ENCODE measurements at regions not wholly inside any gene's neighbourhood (a gene's known extent, or its start where the extent isn't known, plus 50 kb on each side); places are given as distances from the start of the nearest gene placed in this dataset.
"Not testable (repeated sequence)": the region's sequence is repeated elsewhere in the genome, so short reads cannot be mapped to it uniquely, and the experiment has no call there.

DNA sequence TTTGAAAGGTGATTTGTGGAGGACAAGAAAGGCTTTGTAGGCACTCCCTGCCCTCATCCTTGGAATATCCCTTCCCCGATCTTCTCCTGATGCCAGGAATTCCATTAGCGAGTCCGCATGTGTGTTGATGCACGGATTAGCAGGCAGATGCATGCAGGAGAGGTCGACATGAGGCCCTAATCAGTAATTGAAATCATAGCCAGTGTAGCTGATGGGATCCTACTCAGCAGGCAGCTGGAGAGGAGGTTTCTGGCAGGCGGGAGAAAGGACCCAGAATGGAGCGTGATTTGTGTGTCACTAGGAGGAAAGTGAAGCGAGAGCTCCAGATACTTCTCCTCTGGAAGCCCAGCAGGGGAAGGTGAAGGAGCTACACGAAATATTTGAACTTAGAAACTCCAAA, 196.3 kb upstream of the CDH11 start:
- DNase-seq = no peak

- no peak for DNase-seq
Measured at GRCh38 chr16:65316808-65317207, 194.9 kb upstream of the CDH11 start.

GRCh38 chr16:65315081-65315780, 193.4 kb upstream of the CDH11 start:
- no peak for DNase-seq

DNA sequence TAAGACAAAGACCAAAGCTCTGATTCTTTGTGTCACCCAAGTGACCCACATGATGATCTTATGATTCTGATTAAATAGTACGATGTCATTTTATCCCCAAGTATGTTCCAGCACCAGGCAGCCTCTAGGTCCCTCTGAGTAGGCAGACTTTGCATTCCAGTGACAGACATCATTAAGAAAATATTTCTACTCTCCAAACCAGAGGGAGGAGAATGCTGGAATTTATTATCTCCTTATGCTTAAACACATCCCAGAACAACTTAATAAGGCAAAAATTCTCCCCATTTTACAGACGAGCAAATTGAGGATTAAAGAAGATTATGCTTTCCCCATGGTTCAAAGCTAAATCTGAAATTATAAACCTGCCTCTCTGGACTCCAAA, 192.8 kb upstream of the CDH11 start:
- no peak for DNase-seq

- no peak for DNase-seq
Measured at GRCh38 chr16:65313936-65314626, 192.2 kb upstream of the CDH11 start.

GRCh38 chr16:65312795-65313194, 190.9 kb upstream of the CDH11 start:
- DNase-seq = no peak

- no peak for DNase-seq
Measured at GRCh38 chr16:65312071-65312470, 190.2 kb upstream of the CDH11 start.

GRCh38 chr16:65310491-65310890, 188.6 kb upstream of the CDH11 start:
- not testable (repeated sequence) for DNase-seq

- DNase-seq = no peak
Measured at GRCh38 chr16:65309354-65309753, 187.5 kb upstream of the CDH11 start.

GRCh38 chr16:65308506-65308905, 186.6 kb upstream of the CDH11 start:
- DNase-seq = no peak

- DNase-seq = no peak
Measured at GRCh38 chr16:65307286-65307685, 185.4 kb upstream of the CDH11 start.

DNA sequence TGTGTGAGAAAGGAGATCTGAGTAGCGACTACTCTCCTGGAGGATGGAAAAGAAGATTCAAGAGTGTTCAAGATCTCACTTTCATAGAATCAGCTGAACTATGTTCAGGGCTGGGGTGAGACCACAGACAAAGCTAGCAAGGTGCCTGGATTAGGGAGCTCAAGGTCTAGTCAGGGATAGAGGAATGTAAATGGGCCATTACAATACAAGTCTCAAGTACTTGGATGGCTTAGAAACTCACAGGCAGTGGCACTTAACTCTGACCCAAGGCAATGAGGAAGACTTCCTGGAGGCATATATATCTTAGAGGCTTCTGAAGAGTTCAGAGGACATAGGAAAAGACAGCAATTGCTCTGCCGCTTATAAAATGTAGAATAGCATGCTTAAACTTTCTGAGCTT, 184.9 kb upstream of the CDH11 start:
- DNase-seq = no peak

GRCh38 chr16:65306300-65306699, 184.4 kb upstream of the CDH11 start:
- DNase-seq = no peak

DNA sequence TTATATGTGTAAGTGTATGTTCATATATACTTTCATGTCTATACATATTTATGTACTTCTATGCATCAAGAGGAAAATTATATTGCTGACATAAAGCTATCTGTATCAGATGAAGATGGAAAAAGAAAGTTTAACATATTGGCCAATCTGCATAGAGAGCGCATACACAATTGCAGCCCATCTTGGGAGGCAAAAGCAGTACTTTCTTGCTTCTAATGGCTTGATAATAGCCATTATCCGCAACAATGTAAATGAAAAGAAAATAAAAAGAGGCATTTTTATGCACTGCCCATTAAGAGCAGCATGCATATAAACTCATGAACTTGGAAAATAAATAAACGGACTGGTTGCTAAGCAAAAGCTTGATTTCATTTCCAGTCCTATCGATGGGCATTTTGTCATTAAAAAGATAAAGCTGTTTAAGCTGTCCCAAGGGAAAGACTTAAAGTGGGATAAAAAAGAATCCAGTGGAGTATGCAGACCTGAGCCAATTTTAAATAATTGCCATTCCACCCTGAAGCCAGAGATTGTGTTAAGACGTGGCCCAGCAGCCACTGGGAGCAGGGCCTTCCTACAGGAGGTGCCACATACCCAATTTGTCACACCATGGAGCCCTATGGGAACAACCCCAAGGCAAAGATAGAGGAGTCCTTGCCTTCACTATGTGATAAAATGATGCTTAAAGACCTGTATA, 183.6 kb upstream of the CDH11 start:
- DNase-seq = no peak

- DNase-seq = no peak
Measured at GRCh38 chr16:65301029-65301428, 179.2 kb upstream of the CDH11 start.

DNA sequence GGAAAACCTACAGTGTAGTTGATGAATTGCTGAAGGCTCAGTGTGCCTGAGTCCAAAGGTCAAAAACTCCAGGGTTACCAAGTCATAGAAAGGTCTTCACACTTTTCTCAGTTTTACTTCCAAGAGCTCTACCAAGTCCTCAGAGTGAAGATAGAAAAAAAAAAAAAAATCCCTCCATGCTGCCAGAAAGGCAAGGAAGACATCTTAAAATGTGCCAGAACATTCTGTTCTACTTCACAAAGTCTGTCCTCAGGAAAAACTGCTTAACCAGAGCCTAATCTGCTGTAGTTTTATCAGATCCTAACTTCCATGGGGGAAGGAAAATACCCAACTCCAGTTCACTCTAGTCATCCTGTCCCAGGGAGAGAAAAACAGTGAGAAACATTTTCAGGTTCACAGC, 175.6 kb upstream of the CDH11 start:
- DNase-seq = no peak

DNA sequence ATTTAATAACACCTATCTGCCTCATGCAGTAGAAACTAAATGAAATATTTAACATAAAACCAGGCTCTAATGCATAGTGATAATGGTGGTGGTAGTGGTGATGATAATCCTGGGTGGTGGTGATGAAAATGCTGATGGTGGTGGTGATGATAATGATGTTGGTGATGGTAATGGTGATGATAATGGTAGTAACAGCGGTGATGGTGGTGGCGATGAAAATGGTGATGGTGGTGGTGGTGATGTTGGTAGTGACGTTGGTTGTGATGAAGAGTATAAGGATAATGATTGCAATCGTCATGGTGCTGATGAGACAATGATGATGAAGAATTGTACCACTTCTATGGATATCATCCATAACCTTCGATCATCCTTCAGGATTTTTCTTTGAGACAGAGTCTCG, 173.7 kb upstream of the CDH11 start:
- no peak for DNase-seq

DNA sequence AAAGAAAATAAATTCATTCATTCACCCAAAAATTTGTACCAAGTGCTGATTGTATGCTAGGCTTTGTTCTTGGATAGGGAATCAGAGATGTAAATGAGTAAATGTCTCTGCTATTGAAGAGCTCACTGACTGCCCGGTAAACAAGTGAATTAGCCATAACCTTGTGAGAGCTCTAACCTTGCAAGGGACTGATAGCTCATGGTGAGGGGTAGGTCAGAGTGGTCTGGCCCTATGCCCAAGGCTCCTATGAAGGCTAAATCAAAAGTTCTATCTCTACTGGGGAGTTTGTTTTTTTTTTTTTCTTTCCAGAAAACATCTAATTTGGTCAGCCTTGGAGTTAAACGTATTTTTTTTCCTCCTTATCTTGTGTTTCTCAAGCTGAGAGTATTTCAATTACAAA, 172.8 kb upstream of the CDH11 start:
- DNase-seq = no peak

DNA sequence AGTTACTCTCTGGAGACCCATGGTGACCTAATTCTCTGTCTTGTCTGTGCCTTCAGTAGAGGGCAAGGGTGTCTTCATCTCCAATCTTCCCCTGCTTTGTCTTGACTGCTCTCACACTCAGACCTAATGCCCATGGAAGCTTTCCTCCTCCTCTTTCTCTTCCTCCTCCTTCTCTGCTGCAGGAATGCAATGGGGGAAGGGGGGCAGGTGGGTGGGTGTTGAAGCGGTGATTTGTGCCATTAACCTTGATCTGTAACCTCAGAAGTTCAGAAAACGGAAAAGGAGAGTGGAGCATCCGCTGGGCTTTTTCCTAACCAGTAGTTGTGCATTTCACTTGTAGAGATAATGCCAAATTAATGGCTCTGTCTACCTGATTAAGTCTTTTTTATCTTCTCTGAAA, 172.3 kb upstream of the CDH11 start:
- no peak for DNase-seq

GRCh38 chr16:65289022-65289421, 167.2 kb upstream of the CDH11 start:
- no peak for DNase-seq

GRCh38 chr16:65287307-65287706, 165.4 kb upstream of the CDH11 start:
- DNase-seq = no peak

GRCh38 chr16:65285128-65286048, 163.5 kb upstream of the CDH11 start:
- DNase-seq = no peak

GRCh38 chr16:65284626-65285025, 162.8 kb upstream of the CDH11 start:
- DNase-seq = no peak

All from activated naive CD4-positive, alpha-beta T cell (primary cell).